H9 (cell line): ENCODE measurements at regions not wholly inside any gene's neighbourhood (a gene's known extent, or its start where the extent isn't known, plus 50 kb on each side); places are given as distances from the start of the nearest gene placed in this dataset.
"Not testable (repeated sequence)": the region's sequence is repeated elsewhere in the genome, so short reads cannot be mapped to it uniquely, and the experiment has no call there.

Source experiments
- DNase-seq: peaks from one replicate; pipeline ENCODE4 v3.0.0-alpha.2; 2017
- H2AFZ ChIP-seq: one replicate; pipeline ENCODE4 v1.6.1; 2013; ENCODE audit warnings: mild to moderate bottlenecking, low read length, control low read depth, moderate library complexity
- H2AK5ac ChIP-seq: 2 replicates; pipeline ENCODE4 v1.6.1; 2013; ENCODE audit warnings: low read length, control low read depth, mixed read lengths; ENCODE audit not compliant: insufficient read length
- H2BK120ac ChIP-seq: one replicate; pipeline ENCODE4 v1.6.1; 2013; ENCODE audit warnings: low read depth, mild to moderate bottlenecking, low read length, control low read depth, inconsistent platforms; ENCODE audit not compliant: poor library complexity, severe bottlenecking
- H2BK12ac ChIP-seq: 2 replicates; pipeline ENCODE4 v1.6.1; 2013; ENCODE audit warnings: low read length, control low read depth, mixed read lengths, low read depth; ENCODE audit not compliant: insufficient read length
- H2BK15ac ChIP-seq: 2 replicates; pipeline ENCODE4 v1.6.1; 2013; ENCODE audit warnings: low read depth, low read length, control low read depth
- H2BK20ac ChIP-seq: one replicate; pipeline ENCODE4 v1.6.1; 2013; ENCODE audit warnings: low read depth, mild to moderate bottlenecking, low read length, control low read depth, inconsistent platforms; ENCODE audit not compliant: poor library complexity, severe bottlenecking
- H2BK5ac ChIP-seq: 2 replicates; pipeline ENCODE4 v1.6.1; 2013; ENCODE audit warnings: low read length, control low read depth, mixed read lengths; ENCODE audit not compliant: insufficient read length
- H3K14ac ChIP-seq: 2 replicates; pipeline ENCODE4 v1.6.1; 2013; ENCODE audit warnings: low read length, control low read depth; ENCODE audit not compliant: insufficient read depth
- H3K18ac ChIP-seq: 2 replicates; pipeline ENCODE4 v1.6.1; 2013; ENCODE audit warnings: low read depth, mild to moderate bottlenecking, mixed read lengths, low read length, control low read depth; ENCODE audit not compliant: insufficient read length
- H3K23ac ChIP-seq: 2 replicates; pipeline ENCODE4 v1.6.1; 2013; ENCODE audit warnings: low read length, control low read depth, mixed read lengths, low read depth; ENCODE audit not compliant: insufficient read length
- H3K23me2 ChIP-seq: 2 replicates; pipeline ENCODE4 v1.6.1; 2013; ENCODE audit warnings: low read depth, mild to moderate bottlenecking, mixed read lengths, low read length, control low read depth; ENCODE audit not compliant: insufficient read length, poor library complexity, severe bottlenecking
- H3K27ac ChIP-seq: 2 replicates; pipeline ENCODE4 v1.5.1; 2013; ENCODE audit warnings: low read length, control low read depth, mixed read lengths, low read depth; ENCODE audit not compliant: insufficient read length
- H3K27me3 ChIP-seq: 2 replicates; pipeline ENCODE4 v1.6.1; 2013; ENCODE audit warnings: low read length, control low read depth, inconsistent platforms; ENCODE audit not compliant: insufficient read depth
- H3K4ac ChIP-seq: 2 replicates; pipeline ENCODE4 v1.6.1; 2013; ENCODE audit warnings: low read depth, mild to moderate bottlenecking, control low read depth, inconsistent platforms, low read length, moderate library complexity
- H3K4me1 ChIP-seq: 2 replicates; pipeline ENCODE4 v1.6.1; 2013; ENCODE audit warnings: low read length, control low read depth, inconsistent platforms; ENCODE audit not compliant: insufficient read depth
- H3K4me2 ChIP-seq: 2 replicates; pipeline ENCODE4 v1.6.1; 2013; ENCODE audit warnings: low read length, control low read depth, mixed read lengths; ENCODE audit not compliant: insufficient read length, insufficient read depth
- H3K56ac ChIP-seq: 2 replicates; pipeline ENCODE4 v1.6.1; 2013; ENCODE audit warnings: low read depth, mild to moderate bottlenecking, mixed read lengths, low read length, control low read depth; ENCODE audit not compliant: insufficient read length
- H3K79me1 ChIP-seq: 2 replicates; pipeline ENCODE4 v1.6.1; 2013; ENCODE audit warnings: low read depth, mild to moderate bottlenecking, moderate library complexity, low read length, control low read depth, inconsistent platforms; ENCODE audit not compliant: insufficient read depth, poor library complexity, severe bottlenecking
- H3K79me2 ChIP-seq: 2 replicates; pipeline ENCODE4 v1.6.1; 2013; ENCODE audit warnings: low read length, control low read depth, inconsistent platforms; ENCODE audit not compliant: insufficient read depth
- H3K9ac ChIP-seq: 2 replicates; pipeline ENCODE4 v1.6.1; 2013; ENCODE audit warnings: low read length, control low read depth, mixed read lengths; ENCODE audit not compliant: insufficient read length; ENCODE audit errors: extremely low read depth
- H3K9me3 ChIP-seq: one replicate; pipeline ENCODE4 v1.6.1; 2013; ENCODE audit warnings: low read depth, low read length, inconsistent platforms; ENCODE audit not compliant: control insufficient read depth
- H3T11ph ChIP-seq: one replicate; pipeline ENCODE4 v1.6.1; 2013; ENCODE audit warnings: mild to moderate bottlenecking, low read length, control low read depth, inconsistent platforms
- H4K20me1 ChIP-seq: one replicate; pipeline ENCODE4 v1.6.1; 2013; ENCODE audit not compliant: control insufficient read depth, insufficient read length, insufficient read depth
- H4K5ac ChIP-seq: 2 replicates; pipeline ENCODE4 v1.6.1; 2013; ENCODE audit warnings: low read depth, mild to moderate bottlenecking, mixed read lengths, low read length, control low read depth; ENCODE audit not compliant: insufficient read length
- H4K8ac ChIP-seq: replicated peaks from 2 replicates; pipeline ENCODE4 v1.6.1; 2013; ENCODE audit warnings: low read length, control low read depth, mixed read lengths, low read depth; ENCODE audit not compliant: insufficient read length
- H4K91ac ChIP-seq: 2 replicates; pipeline ENCODE4 v1.6.1; 2013; ENCODE audit warnings: low read depth, mild to moderate bottlenecking, moderate library complexity, mixed read lengths, low read length, control low read depth; ENCODE audit not compliant: insufficient read length
- H3K27ac Mint-ChIP-seq, 3 experiments: 2 replicates in 2 of 3; 3 replicates in 1 of 3; pipeline ENCODE4 v1.8.0; 2020 to 2021; ENCODE audit warnings: mixed read lengths in 3 of 3, mild to moderate bottlenecking in 1 of 3, moderate library complexity in 1 of 3
- H3K27me3 Mint-ChIP-seq: 2 replicates; pipeline ENCODE4 v1.8.0; 2021; ENCODE audit warnings: low read depth, mild to moderate bottlenecking, moderate library complexity, mixed read lengths
- H3K36me3 Mint-ChIP-seq, 3 experiments: 2 replicates in 2 of 3; 3 replicates in 1 of 3; pipeline ENCODE4 v1.8.0; 2020 to 2021; ENCODE audit warnings: low read depth in 3 of 3, mixed read lengths in 3 of 3; ENCODE audit not compliant: insufficient read depth in 1 of 3
- H3K4me1 Mint-ChIP-seq, 2 experiments: 2 replicates each; pipeline ENCODE4 v1.8.0; 2020; ENCODE audit warnings: mixed read lengths in 2 of 2
- H3K4me3 Mint-ChIP-seq, 2 experiments: 2 replicates in 1 of 2; 3 replicates in 1 of 2; pipeline ENCODE4 v1.8.0; 2020 to 2021; ENCODE audit warnings: mild to moderate bottlenecking in 2 of 2, mixed read lengths in 2 of 2, moderate library complexity in 1 of 2
- H3K9me3 Mint-ChIP-seq, 2 experiments: 2 replicates in 1 of 2; 3 replicates in 1 of 2; pipeline ENCODE4 v1.8.0; 2020; ENCODE audit warnings: mild to moderate bottlenecking in 2 of 2, mixed read lengths in 2 of 2, moderate library complexity in 1 of 2
- CTCF ChIP-seq: fragments of 200-600 bp; sonication (generic); conservative IDR thresholded peaks from 3 replicates; pipeline ENCODE4 v1.8.0; 2021; ENCODE audit warnings: antibody characterized with exemption, mild to moderate bottlenecking
- WGBS: extraction: QIAGEN DNeasy Blood & Tissue Kit; methylation state at CpG from one replicate; pipeline ENCODE4 v1.1.7; 2013; ENCODE audit warnings: missing lambda C conversion rate, low lambda C conversion rate, mixed read lengths; ENCODE audit not compliant: insufficient read length; ENCODE audit errors: extremely low coverage; 5-methylcytosine and 5-hydroxymethylcytosine counted together

- DNase-seq, result no peak
- Mint-ChIP-seq H3K9me3 (peaks cover 0 to 2% of the 10 kb centered on the region in 2 experiments; a peak in 2 of 5 replicates), H3K27me3 (no peaks in the 10 kb centered on the region), H3K27ac (no peak overlapping the region), H3K4me3 (no peak overlapping the region), H3K36me3 (no peaks in the 10 kb centered on the region), H3K4me1 (no peaks in the 10 kb centered on the region)
- no peak for TF ChIP-seq CTCF
- no peak overlapping the region for H2BK120ac ChIP-seq
- H2BK5ac ChIP-seq, result no peak overlapping the region
- H3K18ac ChIP-seq, result no peak overlapping the region
- no peak overlapping the region for H2BK15ac ChIP-seq
- H3K4ac ChIP-seq, result no peak overlapping the region
- WGBS, result no CpG with 5 or more reads among the region's 2 CpGs
- no peaks in the 10 kb centered on the region for H3K79me2 ChIP-seq
- H2BK12ac ChIP-seq, result no peak overlapping the region
- H4K20me1 ChIP-seq, result no peaks in the 10 kb centered on the region
- no peaks in the 10 kb centered on the region for H3K79me1 ChIP-seq
- no peak overlapping the region for H4K5ac ChIP-seq
- H3K23me2 ChIP-seq, result no peaks in the 10 kb centered on the region
- H3K23ac ChIP-seq, result no peak overlapping the region
- no peak overlapping the region for H3K56ac ChIP-seq
- H3T11ph ChIP-seq, result no peak overlapping the region
- H3K14ac ChIP-seq, result no peak overlapping the region
- no peak overlapping the region for H2AFZ ChIP-seq
- no peak overlapping the region for H4K8ac ChIP-seq
- H3K27ac ChIP-seq, result no peak overlapping the region
- H2BK20ac ChIP-seq, result no peak overlapping the region
- no peak overlapping the region for H2AK5ac ChIP-seq
- no peak overlapping the region for H3K4me2 ChIP-seq
- no peak overlapping the region for H3K9ac ChIP-seq
- no peaks in the 10 kb centered on the region for H3K9me3 ChIP-seq
- no peaks in the 10 kb centered on the region for H3K4me1 ChIP-seq
- no peaks in the 10 kb centered on the region for H3K27me3 ChIP-seq
- no peak overlapping the region for H4K91ac ChIP-seq
Measured at GRCh38 chr3:84692261-84692660, 266.5 kb upstream of the CADM2 start.

- H3K9me3 ChIP-seq, H3K27ac Mint-ChIP-seq, H3K4me2 ChIP-seq, H3K56ac ChIP-seq, H4K20me1 ChIP-seq, H3K27ac ChIP-seq, H3K23me2 ChIP-seq, H3K18ac ChIP-seq, H2BK20ac ChIP-seq, H2BK120ac ChIP-seq, H3K4me1 ChIP-seq, H3K79me1 ChIP-seq, H4K8ac ChIP-seq, H3K4ac ChIP-seq, H3K14ac ChIP-seq, H4K91ac ChIP-seq, H2AK5ac ChIP-seq, H2BK15ac ChIP-seq, H3K4me1 Mint-ChIP-seq, H3K9ac ChIP-seq, H2AFZ ChIP-seq, H2BK5ac ChIP-seq, H3K27me3 ChIP-seq, H2BK12ac ChIP-seq, H3K4me3 Mint-ChIP-seq, H3K27me3 Mint-ChIP-seq, H4K5ac ChIP-seq, H3K79me2 ChIP-seq, H3K23ac ChIP-seq, H3T11ph ChIP-seq, DNase-seq: not testable (repeated sequence)
- peaks cover 25 to 31% of the 10 kb centered on the region in 2 experiments; a peak in 4 of 5 replicates for H3K9me3 Mint-ChIP-seq
- WGBS, result no CpG with 5 or more reads among the region's 1 CpG
- peaks cover 5 to 21% (median 5%) of the 10 kb centered on the region in 3 experiments; a peak in 6 of 7 replicates for H3K36me3 Mint-ChIP-seq
Measured at GRCh38 chr3:84710288-84710687, 248.5 kb upstream of the CADM2 start.
